Cardiac muscle cell (in vitro differentiated cells and primary cell): ENCODE measurements at regions not wholly inside any gene's neighbourhood (a gene's known extent, or its start where the extent isn't known, plus 50 kb on each side); places are given as distances from the start of the nearest gene placed in this dataset.

Experiments used
- DNase-seq, 2 donors: peaks; one replicate each; pipeline versions ENCODE4 v3.0.0 to v3.0.0-alpha.2; 2010 to 2017; ENCODE audit warnings: low read depth in 1 of 2, low spot score in 1 of 2
- H3K27ac ChIP-seq: fragments of 200-600 bp; sonication (generic); 2 replicates; pipeline ENCODE4 v1.5.1; 2016
- H3K27me3 ChIP-seq: fragments of 200-600 bp; sonication (generic); 2 replicates; pipeline ENCODE4 v1.6.0; 2016; ENCODE audit warnings: control low read depth
- H3K36me3 ChIP-seq: fragments of 200-600 bp; sonication (generic); 2 replicates; pipeline ENCODE4 v1.5.1; 2016; ENCODE audit warnings: control low read depth
- H3K4me1 ChIP-seq: fragments of 200-600 bp; sonication (generic); 2 replicates; pipeline ENCODE4 v1.8.1; 2017; ENCODE audit warnings: low read depth, mild to moderate bottlenecking, mixed run types
- H3K4me3 ChIP-seq: fragments of 200-600 bp; sonication (generic); 2 replicates; pipeline ENCODE4 v1.5.1; 2016; ENCODE audit warnings: mild to moderate bottlenecking
- H3K9me3 ChIP-seq: fragments of 200-600 bp; sonication (generic); 2 replicates; pipeline ENCODE4 v1.5.1; 2017; ENCODE audit warnings: low read depth, mild to moderate bottlenecking, control low read depth
- CTCF ChIP-seq: IDR thresholded peaks from 2 replicates; pipeline ENCODE4 v1.5.1; 2012; ENCODE audit warnings: low read depth, mild to moderate bottlenecking, low read length

- no peak for DNase-seq
- no peaks in the 10 kb centered on the region for H3K9me3 ChIP-seq
- H3K36me3 ChIP-seq: no peaks in the 10 kb centered on the region
- no peaks in the 10 kb centered on the region for H3K4me1 ChIP-seq
- H3K27me3 ChIP-seq: no peaks in the 10 kb centered on the region
- H3K4me3 ChIP-seq: no peak overlapping the region
- no peak overlapping the region for H3K27ac ChIP-seq
- TF ChIP-seq CTCF: no peak
Observed at GRCh38 chr2:2502201-2502549, 171.1 kb upstream of the MYT1L start.

- H3K36me3 ChIP-seq: no peaks in the 10 kb centered on the region
- no peaks in the 10 kb centered on the region for H3K9me3 ChIP-seq
- TF ChIP-seq CTCF: no peak
- H3K4me3 ChIP-seq: no peak overlapping the region
- H3K27ac ChIP-seq: no peak overlapping the region
- no peaks in the 10 kb centered on the region for H3K4me1 ChIP-seq
- DNase-seq: no peak
- no peaks in the 10 kb centered on the region for H3K27me3 ChIP-seq
Observed at GRCh38 chr2:2501454-2502200, 170.6 kb upstream of the MYT1L start.

GRCh38 chr2:2495606-2496005 lies 164.5 kb upstream of the MYT1L start:
- no peak for DNase-seq
- no peaks in the 10 kb centered on the region for H3K27me3 ChIP-seq
- H3K9me3 ChIP-seq: no peaks in the 10 kb centered on the region
- no peaks in the 10 kb centered on the region for H3K4me1 ChIP-seq
- H3K27ac ChIP-seq: no peak overlapping the region
- H3K36me3 ChIP-seq: no peaks in the 10 kb centered on the region
- H3K4me3 ChIP-seq: no peak overlapping the region
- no peak for TF ChIP-seq CTCF

GRCh38 chr2:2493496-2493895 lies 162.4 kb upstream of the MYT1L start:
- no peak for TF ChIP-seq CTCF
- no peak for DNase-seq

GRCh38 chr2:2492800-2493199 lies 161.7 kb upstream of the MYT1L start:
- H3K4me3 ChIP-seq: no peak overlapping the region
- DNase-seq: no peak
- no peaks in the 10 kb centered on the region for H3K27me3 ChIP-seq
- H3K9me3 ChIP-seq: no peaks in the 10 kb centered on the region
- no peak for TF ChIP-seq CTCF
- H3K36me3 ChIP-seq: no peaks in the 10 kb centered on the region
- no peaks in the 10 kb centered on the region for H3K4me1 ChIP-seq
- no peak overlapping the region for H3K27ac ChIP-seq

More at GRCh38 chr2:2493496-2493895, 162.4 kb upstream of the MYT1L start:
- Histone ChIP-seq H3K9me3 (no peaks in the 10 kb centered on the region), H3K36me3 (no peaks in the 10 kb centered on the region), H3K4me3 (no peak overlapping the region), H3K27me3 (no peaks in the 10 kb centered on the region), H3K4me1 (no peaks in the 10 kb centered on the region), H3K27ac (no peak overlapping the region)
